Neural cell (in vitro differentiated cells): ENCODE measurements at regions not wholly inside any gene's neighbourhood (a gene's known extent, or its start where the extent isn't known, plus 50 kb on each side); places are given as distances from the start of the nearest gene placed in this dataset.

Experiments used
- H2AFZ ChIP-seq: fragments of 200-600, 300-800 bp; sonication (generic), shearing (Covaris generic); 2 replicates; pipeline ENCODE4 v1.6.0; 2014; ENCODE audit warnings: low read depth, mild to moderate bottlenecking, antibody characterized with exemption, low read length, moderate library complexity
- H3F3A ChIP-seq: fragments of 200-600 bp; shearing (Covaris generic); 2 replicates; pipeline ENCODE4 v1.6.1; 2016; ENCODE audit warnings: mild to moderate bottlenecking, moderate library complexity, mixed read lengths, antibody characterized with exemption, low read length; ENCODE audit not compliant: insufficient read depth, poor library complexity, severe bottlenecking
- H3K27ac ChIP-seq: fragments of 200-600, 300-800 bp; sonication (generic), shearing (Covaris generic); 2 replicates; pipeline ENCODE4 v1.5.1; 2014; ENCODE audit warnings: mild to moderate bottlenecking, low read length, moderate library complexity
- H3K27me3 ChIP-seq: fragments of 300-800, 200-600 bp; sonication (generic), shearing (Covaris generic); 2 replicates; pipeline ENCODE4 v1.6.0; 2014; ENCODE audit warnings: mild to moderate bottlenecking, low read depth, low read length, moderate library complexity; ENCODE audit not compliant: insufficient read depth
- H3K36me3 ChIP-seq: fragments of 300-800, 200-600 bp; sonication (generic), shearing (Covaris generic); 2 replicates; pipeline ENCODE4 v1.5.1; 2014; ENCODE audit warnings: mild to moderate bottlenecking, antibody characterized with exemption, low read length, moderate library complexity; ENCODE audit not compliant: insufficient read depth
- H3K4me2 ChIP-seq: fragments of 300-800, 200-600 bp; sonication (generic), shearing (Covaris generic); 2 replicates; pipeline ENCODE4 v1.6.0; 2014; ENCODE audit warnings: mild to moderate bottlenecking, low read length
- H3K4me3 ChIP-seq: fragments of 300-800, 200-600 bp; sonication (generic), shearing (Covaris generic); 2 replicates; pipeline ENCODE4 v1.5.1; 2014; ENCODE audit warnings: mild to moderate bottlenecking, low read length, moderate library complexity
- H3K79me2 ChIP-seq: fragments of 200-600 bp; shearing (Covaris generic); replicated peaks from 2 replicates; pipeline ENCODE4 v1.6.0; 2014; ENCODE audit warnings: mild to moderate bottlenecking, low read length, moderate library complexity; ENCODE audit not compliant: insufficient read depth
- H3K9ac ChIP-seq: fragments of 300-800, 200-600 bp; sonication (generic), shearing (Covaris generic); 2 replicates; pipeline ENCODE4 v1.6.1; 2016; ENCODE audit warnings: mild to moderate bottlenecking, low read length, mixed read lengths
- H3K9me2 ChIP-seq: fragments of 200-600 bp; shearing (Covaris generic); 2 replicates; pipeline ENCODE4 v1.6.1; 2016; ENCODE audit warnings: mild to moderate bottlenecking, low read length, mixed read lengths; ENCODE audit not compliant: insufficient read depth
- H3K9me3 ChIP-seq: fragments of 200-600, 300-800 bp; sonication (generic), shearing (Covaris generic); 2 replicates; pipeline ENCODE4 v1.6.1; 2016; ENCODE audit warnings: mild to moderate bottlenecking, mixed run types, low read length, moderate library complexity, mixed read lengths
- H4K20me1 ChIP-seq: fragments of 200-600 bp; shearing (Covaris generic); 2 replicates; pipeline ENCODE4 v1.6.1; 2016; ENCODE audit warnings: mild to moderate bottlenecking, mixed run types; ENCODE audit not compliant: insufficient read depth
- EP300 ChIP-seq: fragments of 450-650 bp; conservative IDR thresholded peaks from 2 replicates; pipeline ENCODE4 v1.6.1; 2014; ENCODE audit warnings: antibody characterized with exemption, mild to moderate bottlenecking, moderate library complexity; ENCODE audit not compliant: poor library complexity, severe bottlenecking
- EZH2 ChIP-seq: fragments of 200-600, 300-800 bp; shearing (Covaris generic), sonication (generic); IDR thresholded peaks from 2 replicates; pipeline ENCODE4 v1.6.1; 2014; ENCODE audit warnings: antibody characterized with exemption, low read length, borderline replicate concordance, mild to moderate bottlenecking; ENCODE audit not compliant: insufficient read depth, poor library complexity, severe bottlenecking
- MXI1 ChIP-seq: fragments of 450-650 bp; conservative IDR thresholded peaks from 2 replicates; pipeline ENCODE4 v1.6.1; 2014; ENCODE audit warnings: antibody characterized with exemption, mild to moderate bottlenecking; ENCODE audit not compliant: poor library complexity, severe bottlenecking
- POLR2AphosphoS5 ChIP-seq: IDR thresholded peaks from 2 replicates; pipeline ENCODE4 v1.6.1; 2012
- RAD21 ChIP-seq: fragments of 450-650 bp; conservative IDR thresholded peaks from 2 replicates; pipeline ENCODE4 v1.6.1; 2014; ENCODE audit warnings: antibody characterized with exemption, mild to moderate bottlenecking, moderate library complexity
- SMC3 ChIP-seq: fragments of 450-650 bp; conservative IDR thresholded peaks from 2 replicates; pipeline ENCODE4 v1.6.1; 2014; ENCODE audit warnings: antibody characterized with exemption, mild to moderate bottlenecking, moderate library complexity; ENCODE audit not compliant: poor library complexity
- TAF1 ChIP-seq: IDR thresholded peaks from 2 replicates; pipeline ENCODE4 v1.6.1; 2012; ENCODE audit warnings: low read depth
- TF ChIP-seq, protein P1 (sequence below): fragments of 450-650 bp; IDR thresholded peaks from 2 replicates; pipeline ENCODE4 v1.5.1; 2014; ENCODE audit warnings: antibody characterized with exemption, mild to moderate bottlenecking, moderate library complexity; ENCODE audit not compliant: poor library complexity, severe bottlenecking
- TF ChIP-seq, protein P2 (sequence below): IDR thresholded peaks from 2 replicates; pipeline ENCODE4 v1.6.1; 2012; ENCODE audit warnings: borderline replicate concordance

GRCh38 chr2:14363137-14363536, 269.4 kb upstream of the LRATD1 start:
- Histone ChIP-seq H3K36me3 (no peaks in the 10 kb centered on the region), H3K4me3 (no peak overlapping the region), H4K20me1 (no peaks in the 10 kb centered on the region), H3K9me3 (no peaks in the 10 kb centered on the region), H3K9me2 (no peaks in the 10 kb centered on the region), H3K27ac (no peak overlapping the region), H3K4me2 (no peak overlapping the region), H3K79me2 (no peaks in the 10 kb centered on the region), H3K27me3 (no peaks in the 10 kb centered on the region), H3F3A (no peaks in the 10 kb centered on the region), H2AFZ (no peak overlapping the region), H3K9ac (no peak overlapping the region)
- TF ChIP-seq MXI1 = no peak
- TF ChIP-seq EP300 = no peak
- TF ChIP-seq, protein P1, sequence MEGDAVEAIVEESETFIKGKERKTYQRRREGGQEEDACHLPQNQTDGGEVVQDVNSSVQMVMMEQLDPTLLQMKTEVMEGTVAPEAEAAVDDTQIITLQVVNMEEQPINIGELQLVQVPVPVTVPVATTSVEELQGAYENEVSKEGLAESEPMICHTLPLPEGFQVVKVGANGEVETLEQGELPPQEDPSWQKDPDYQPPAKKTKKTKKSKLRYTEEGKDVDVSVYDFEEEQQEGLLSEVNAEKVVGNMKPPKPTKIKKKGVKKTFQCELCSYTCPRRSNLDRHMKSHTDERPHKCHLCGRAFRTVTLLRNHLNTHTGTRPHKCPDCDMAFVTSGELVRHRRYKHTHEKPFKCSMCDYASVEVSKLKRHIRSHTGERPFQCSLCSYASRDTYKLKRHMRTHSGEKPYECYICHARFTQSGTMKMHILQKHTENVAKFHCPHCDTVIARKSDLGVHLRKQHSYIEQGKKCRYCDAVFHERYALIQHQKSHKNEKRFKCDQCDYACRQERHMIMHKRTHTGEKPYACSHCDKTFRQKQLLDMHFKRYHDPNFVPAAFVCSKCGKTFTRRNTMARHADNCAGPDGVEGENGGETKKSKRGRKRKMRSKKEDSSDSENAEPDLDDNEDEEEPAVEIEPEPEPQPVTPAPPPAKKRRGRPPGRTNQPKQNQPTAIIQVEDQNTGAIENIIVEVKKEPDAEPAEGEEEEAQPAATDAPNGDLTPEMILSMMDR = no peak
- TF ChIP-seq TAF1 = no peak
- no peak for TF ChIP-seq EZH2
- no peak for TF ChIP-seq RAD21
- TF ChIP-seq POLR2AphosphoS5 = no peak
- no peak for TF ChIP-seq SMC3
- TF ChIP-seq, protein P2, sequence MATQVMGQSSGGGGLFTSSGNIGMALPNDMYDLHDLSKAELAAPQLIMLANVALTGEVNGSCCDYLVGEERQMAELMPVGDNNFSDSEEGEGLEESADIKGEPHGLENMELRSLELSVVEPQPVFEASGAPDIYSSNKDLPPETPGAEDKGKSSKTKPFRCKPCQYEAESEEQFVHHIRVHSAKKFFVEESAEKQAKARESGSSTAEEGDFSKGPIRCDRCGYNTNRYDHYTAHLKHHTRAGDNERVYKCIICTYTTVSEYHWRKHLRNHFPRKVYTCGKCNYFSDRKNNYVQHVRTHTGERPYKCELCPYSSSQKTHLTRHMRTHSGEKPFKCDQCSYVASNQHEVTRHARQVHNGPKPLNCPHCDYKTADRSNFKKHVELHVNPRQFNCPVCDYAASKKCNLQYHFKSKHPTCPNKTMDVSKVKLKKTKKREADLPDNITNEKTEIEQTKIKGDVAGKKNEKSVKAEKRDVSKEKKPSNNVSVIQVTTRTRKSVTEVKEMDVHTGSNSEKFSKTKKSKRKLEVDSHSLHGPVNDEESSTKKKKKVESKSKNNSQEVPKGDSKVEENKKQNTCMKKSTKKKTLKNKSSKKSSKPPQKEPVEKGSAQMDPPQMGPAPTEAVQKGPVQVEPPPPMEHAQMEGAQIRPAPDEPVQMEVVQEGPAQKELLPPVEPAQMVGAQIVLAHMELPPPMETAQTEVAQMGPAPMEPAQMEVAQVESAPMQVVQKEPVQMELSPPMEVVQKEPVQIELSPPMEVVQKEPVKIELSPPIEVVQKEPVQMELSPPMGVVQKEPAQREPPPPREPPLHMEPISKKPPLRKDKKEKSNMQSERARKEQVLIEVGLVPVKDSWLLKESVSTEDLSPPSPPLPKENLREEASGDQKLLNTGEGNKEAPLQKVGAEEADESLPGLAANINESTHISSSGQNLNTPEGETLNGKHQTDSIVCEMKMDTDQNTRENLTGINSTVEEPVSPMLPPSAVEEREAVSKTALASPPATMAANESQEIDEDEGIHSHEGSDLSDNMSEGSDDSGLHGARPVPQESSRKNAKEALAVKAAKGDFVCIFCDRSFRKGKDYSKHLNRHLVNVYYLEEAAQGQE = no peak

- no peak for TF ChIP-seq SMC3
- TF ChIP-seq POLR2AphosphoS5 = no peak
- no peaks in the 10 kb centered on the region for H3K36me3 ChIP-seq
- no peaks in the 10 kb centered on the region for H3K79me2 ChIP-seq
- no peak overlapping the region for H2AFZ ChIP-seq
- H4K20me1 ChIP-seq = no peaks in the 10 kb centered on the region
- H3K9me3 ChIP-seq = no peaks in the 10 kb centered on the region
- no peak overlapping the region for H3K9ac ChIP-seq
- H3K4me3 ChIP-seq = no peak overlapping the region
- no peak overlapping the region for H3K4me2 ChIP-seq
- no peak overlapping the region for H3K27ac ChIP-seq
- no peaks in the 10 kb centered on the region for H3K27me3 ChIP-seq
- H3K9me2 ChIP-seq = no peaks in the 10 kb centered on the region
- no peaks in the 10 kb centered on the region for H3F3A ChIP-seq
Measured at GRCh38 chr2:14363976-14364375, 268.5 kb upstream of the LRATD1 start.

DNA sequence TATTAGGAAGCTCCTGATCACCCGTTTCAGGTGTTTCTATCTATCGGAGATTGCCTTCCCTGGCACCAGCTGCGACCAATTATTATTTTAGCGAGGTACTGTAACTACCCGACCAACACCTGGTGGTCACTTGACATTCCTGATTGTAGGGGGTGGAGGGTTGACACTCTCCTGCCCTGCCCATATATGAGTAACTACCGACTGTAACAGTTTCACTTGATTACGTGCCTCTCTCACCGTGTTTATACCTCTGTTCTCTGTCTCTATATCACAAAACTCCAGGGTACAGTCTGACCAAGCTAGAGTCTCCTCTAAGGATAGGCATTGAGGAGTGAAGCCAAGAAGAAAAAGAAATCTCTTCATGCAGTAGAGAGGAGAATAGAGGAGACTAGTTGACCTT, 268.0 kb upstream of the LRATD1 start:
- no peak for TF ChIP-seq EP300
- TF ChIP-seq POLR2AphosphoS5 = no peak
- TF ChIP-seq, protein P1 = no peak
- TF ChIP-seq, protein P2 = no peak
- TF ChIP-seq TAF1 = no peak
- no peak for TF ChIP-seq SMC3
- TF ChIP-seq RAD21 = no peak
- no peak for TF ChIP-seq MXI1
- no peak for TF ChIP-seq EZH2
- no peak overlapping the region for H3K27ac ChIP-seq
- no peaks in the 10 kb centered on the region for H3F3A ChIP-seq
- H3K9me2 ChIP-seq = no peaks in the 10 kb centered on the region
- H3K79me2 ChIP-seq = no peaks in the 10 kb centered on the region
- no peaks in the 10 kb centered on the region for H3K36me3 ChIP-seq
- H3K9me3 ChIP-seq = no peaks in the 10 kb centered on the region
- H3K4me2 ChIP-seq = no peak overlapping the region
- H3K4me3 ChIP-seq = no peak overlapping the region
- H2AFZ ChIP-seq = no peak overlapping the region
- no peak overlapping the region for H3K9ac ChIP-seq
- H4K20me1 ChIP-seq = no peaks in the 10 kb centered on the region
- no peaks in the 10 kb centered on the region for H3K27me3 ChIP-seq
